NCI-H1436 (cell line): ENCODE measurements at regions not wholly inside any gene's neighbourhood (a gene's known extent, or its start where the extent isn't known, plus 50 kb on each side); places are given as distances from the start of the nearest gene placed in this dataset.
"Not testable (repeated sequence)": the region's sequence is repeated elsewhere in the genome, so short reads cannot be mapped to it uniquely, and the experiment has no call there.

ENCODE experiments used
- DNase-seq: peaks from one replicate; lab custom pipeline; 2025; lab: John Stamatoyannopoulos, UW

- no peak for DNase-seq
Measured at GRCh38 chr9:134530724-134531123, 110.9 kb upstream of the COL5A1 start.

GRCh38 chr9:134531220-134531970 lies 110.2 kb upstream of the COL5A1 start:
- no peak for DNase-seq

GRCh38 chr9:134532084-134532483 lies 109.5 kb upstream of the COL5A1 start:
- no peak for DNase-seq

- DNase-seq = not testable (repeated sequence)
Measured at GRCh38 chr9:134532661-134533060, 108.9 kb upstream of the COL5A1 start.

DNA sequence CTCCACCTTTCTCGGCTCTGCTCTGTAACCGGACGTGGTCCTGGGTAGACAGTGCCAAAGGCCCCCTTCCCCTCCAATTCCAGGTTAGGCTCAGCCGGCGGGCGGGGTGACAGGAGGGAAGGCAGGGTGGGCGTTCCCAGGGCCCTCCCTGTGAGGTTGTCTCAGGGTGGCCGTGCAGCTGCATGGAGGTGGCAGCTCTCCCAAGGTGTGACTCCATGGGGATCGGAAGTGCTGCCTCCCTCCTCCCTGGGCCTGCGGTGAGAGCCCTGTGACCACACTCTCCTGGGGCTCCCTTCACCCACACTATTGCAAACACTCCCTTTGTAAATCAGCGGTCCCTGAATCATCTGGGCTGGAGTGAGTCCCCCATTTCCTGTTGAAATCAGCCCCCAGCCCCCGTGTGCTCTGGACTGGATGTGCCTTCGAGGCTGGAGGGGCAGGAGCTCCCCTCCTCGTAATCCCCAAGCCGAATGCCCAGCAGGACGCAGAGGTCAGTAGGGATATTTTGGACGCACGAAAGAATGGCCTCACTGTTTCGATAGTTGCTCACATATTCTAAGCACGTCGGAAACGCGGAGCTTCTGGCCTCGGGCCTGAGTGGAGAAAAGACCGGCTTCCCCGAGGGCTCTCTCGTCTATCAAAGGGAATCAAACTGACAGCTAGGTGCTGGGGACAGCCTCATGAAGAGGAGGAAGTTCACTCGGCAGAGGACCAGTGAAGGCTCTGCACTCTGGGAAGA lies 107.6 kb upstream of the COL5A1 start:
- DNase-seq = no peak

GRCh38 chr9:134534661-134535080 lies 106.9 kb upstream of the COL5A1 start:
- no peak for DNase-seq

- no peak for DNase-seq
Measured at GRCh38 chr9:134535171-134535570, 106.4 kb upstream of the COL5A1 start.

GRCh38 chr9:134536101-134536900 lies 105.3 kb upstream of the COL5A1 start:
- DNase-seq = no peak

DNA sequence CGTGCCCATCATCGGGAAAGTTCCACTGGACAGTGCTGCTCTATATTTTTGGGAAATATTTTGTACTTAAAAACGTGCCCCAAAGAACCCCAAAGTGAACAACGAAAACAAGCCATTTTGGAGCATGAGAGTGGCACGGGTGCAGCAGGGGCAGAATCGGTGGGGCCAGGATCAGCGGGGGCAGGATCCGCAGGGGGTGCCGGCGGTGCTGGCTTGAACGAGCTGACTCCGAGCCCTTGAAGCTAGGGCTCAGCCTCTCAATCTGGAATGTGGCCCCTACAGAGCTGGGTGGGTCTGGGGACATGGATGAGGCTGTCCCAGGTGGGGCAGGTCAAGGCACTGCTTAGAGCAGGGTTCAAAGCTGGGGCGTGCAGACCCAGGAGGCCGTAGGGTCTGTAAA lies 104.7 kb upstream of the COL5A1 start:
- DNase-seq = no peak

- no peak for DNase-seq
Measured at GRCh38 chr9:134537951-134538641, 103.5 kb upstream of the COL5A1 start.

DNA sequence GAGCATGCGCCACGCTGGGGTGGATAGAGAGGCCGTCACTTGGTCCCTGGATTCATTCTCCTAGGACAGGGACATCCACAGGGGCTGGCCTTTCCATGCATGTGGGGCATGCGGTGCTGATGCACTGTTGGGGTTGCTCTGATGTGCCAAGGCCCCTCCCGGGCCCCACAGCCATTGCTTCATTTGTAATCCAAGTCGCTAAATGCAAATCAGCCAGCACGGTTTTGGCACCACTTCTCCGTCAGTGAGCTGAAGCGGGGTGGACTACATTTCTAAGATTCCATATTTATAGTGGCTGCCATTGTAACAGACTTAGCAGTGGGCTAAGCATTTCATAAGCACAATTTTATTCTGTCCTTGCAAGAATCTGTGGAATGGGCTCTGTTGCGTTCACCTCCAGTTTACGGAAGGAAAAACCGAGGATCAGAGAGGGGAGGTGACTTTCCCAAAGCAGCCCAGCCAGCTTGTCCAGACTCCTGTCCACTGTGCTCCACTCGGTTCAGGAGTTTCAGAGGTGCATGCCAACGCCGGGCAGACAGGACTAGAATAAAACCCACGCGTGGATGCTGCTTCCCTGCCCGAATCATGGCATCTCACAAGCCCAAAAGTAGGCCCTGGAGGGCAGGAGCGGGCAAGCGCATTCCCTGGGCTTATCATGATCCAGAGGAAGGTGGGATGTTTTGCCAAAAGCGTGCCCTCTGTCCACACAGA lies 102.6 kb upstream of the COL5A1 start:
- no peak for DNase-seq

DNA sequence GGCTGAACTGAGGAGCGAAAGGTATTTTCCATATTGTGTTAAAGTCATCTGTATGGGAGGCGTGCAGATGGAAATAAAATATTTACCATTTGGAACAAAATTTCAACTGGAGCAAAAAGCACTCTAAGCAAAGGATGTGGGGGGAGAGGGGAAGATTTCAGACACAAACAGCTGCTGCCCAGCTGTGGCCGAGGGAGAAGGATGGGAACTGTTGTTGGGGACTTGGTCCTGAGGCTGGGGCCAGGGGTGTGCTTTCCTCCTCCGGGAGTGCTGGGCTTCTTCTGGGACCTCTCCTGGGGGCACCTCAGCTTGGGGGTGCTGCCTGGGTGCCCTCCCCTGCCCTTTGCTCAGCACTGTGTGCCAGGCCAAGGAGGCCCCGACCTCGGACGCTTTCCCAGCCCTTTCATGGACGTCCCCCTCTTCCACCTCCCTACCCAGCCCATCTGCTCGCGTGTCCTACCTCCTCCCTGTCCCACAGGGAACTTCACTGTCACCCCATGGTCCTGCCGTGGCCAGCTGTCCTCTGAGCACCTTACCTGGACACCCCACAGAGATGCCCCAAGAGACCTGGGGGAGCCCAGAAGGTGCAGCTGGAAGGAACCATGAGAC lies 101.9 kb upstream of the COL5A1 start:
- DNase-seq = no peak

GRCh38 chr9:134540276-134541096 lies 101.1 kb upstream of the COL5A1 start:
- no peak for DNase-seq

- DNase-seq = no peak
Measured at GRCh38 chr9:134541097-134541747, 100.4 kb upstream of the COL5A1 start.

DNA sequence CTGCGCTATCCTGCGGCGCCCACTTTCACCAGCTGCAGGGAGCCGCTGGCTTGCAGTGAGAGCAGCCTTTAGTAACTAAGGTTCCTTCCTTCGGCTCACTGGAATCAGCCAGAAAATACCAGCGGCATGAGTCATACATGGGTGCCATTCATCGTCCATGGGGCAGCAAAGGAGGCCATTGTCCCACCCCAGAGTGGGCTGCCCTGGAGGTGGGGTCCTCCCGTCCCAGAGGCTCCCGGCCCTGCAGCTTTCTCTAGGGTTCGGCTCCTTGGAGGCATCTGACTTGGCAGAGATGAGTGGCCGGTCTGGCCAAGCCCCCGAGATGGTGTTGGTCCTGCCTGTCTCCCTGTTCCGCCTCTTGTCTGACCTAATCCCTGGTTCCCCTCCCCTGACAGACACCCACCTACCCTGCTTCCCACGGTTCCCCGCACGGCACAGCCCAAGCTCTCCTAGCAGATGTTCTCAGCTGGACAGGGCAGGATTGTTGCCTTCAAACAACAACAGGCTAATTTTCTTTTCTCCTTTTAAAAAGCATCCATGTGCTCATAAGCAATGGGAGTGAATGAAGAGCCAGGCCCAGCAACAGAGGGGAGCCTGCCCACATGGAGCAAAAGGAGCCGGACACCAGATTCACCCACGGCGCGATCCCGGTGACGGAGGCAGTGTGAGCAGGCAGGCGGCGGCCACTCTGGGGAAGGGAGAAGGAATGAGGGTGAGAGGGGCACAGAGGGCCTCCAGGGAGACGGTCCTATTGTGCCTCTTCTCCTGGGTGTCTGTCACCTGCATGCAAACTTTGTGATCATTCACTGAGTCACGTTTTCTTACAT lies 97.0 kb upstream of the COL5A1 start:
- DNase-seq = no peak

GRCh38 chr9:134545215-134545542 lies 96.4 kb upstream of the COL5A1 start:
- no peak for DNase-seq

GRCh38 chr9:134545543-134546245 lies 95.9 kb upstream of the COL5A1 start:
- no peak for DNase-seq

GRCh38 chr9:134546246-134546731 lies 95.3 kb upstream of the COL5A1 start:
- DNase-seq = no peak
